ENCODE measurements at regions not wholly inside any gene's neighbourhood (a gene's known extent, or its start where the extent isn't known, plus 50 kb on each side); places are given as distances from the start of the nearest gene placed in this dataset.

- TF ChIP-seq, protein P1, sequence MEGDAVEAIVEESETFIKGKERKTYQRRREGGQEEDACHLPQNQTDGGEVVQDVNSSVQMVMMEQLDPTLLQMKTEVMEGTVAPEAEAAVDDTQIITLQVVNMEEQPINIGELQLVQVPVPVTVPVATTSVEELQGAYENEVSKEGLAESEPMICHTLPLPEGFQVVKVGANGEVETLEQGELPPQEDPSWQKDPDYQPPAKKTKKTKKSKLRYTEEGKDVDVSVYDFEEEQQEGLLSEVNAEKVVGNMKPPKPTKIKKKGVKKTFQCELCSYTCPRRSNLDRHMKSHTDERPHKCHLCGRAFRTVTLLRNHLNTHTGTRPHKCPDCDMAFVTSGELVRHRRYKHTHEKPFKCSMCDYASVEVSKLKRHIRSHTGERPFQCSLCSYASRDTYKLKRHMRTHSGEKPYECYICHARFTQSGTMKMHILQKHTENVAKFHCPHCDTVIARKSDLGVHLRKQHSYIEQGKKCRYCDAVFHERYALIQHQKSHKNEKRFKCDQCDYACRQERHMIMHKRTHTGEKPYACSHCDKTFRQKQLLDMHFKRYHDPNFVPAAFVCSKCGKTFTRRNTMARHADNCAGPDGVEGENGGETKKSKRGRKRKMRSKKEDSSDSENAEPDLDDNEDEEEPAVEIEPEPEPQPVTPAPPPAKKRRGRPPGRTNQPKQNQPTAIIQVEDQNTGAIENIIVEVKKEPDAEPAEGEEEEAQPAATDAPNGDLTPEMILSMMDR (conservative IDR thresholded peaks at IDR 0.05; ENCODE audit: low read depth, low read length), result no peak
- TF ChIP-seq EZH2 (IDR thresholded peaks at IDR 0.05; ENCODE audit: borderline replicate concordance, low read depth, low read length, poor library complexity, severe bottlenecking), result no peak
Measured at GRCh38 chr10:94251098-94251497, 111.6 kb downstream of the NOC3L start.
